ENCODE measurements at regions not wholly inside any gene's neighbourhood (a gene's known extent, or its start where the extent isn't known, plus 50 kb on each side); places are given as distances from the start of the nearest gene placed in this dataset.
"Not testable (repeated sequence)": the region's sequence is repeated elsewhere in the genome, so short reads cannot be mapped to it uniquely, and the experiment has no call there.

GRCh38 chr16:13839577-13839976 is 80.4 kb upstream of the ERCC4 start:
- TF ChIP-seq POLR2A (IDR thresholded peaks at IDR 0.05) = no peak
- TF ChIP-seq, protein P1, sequence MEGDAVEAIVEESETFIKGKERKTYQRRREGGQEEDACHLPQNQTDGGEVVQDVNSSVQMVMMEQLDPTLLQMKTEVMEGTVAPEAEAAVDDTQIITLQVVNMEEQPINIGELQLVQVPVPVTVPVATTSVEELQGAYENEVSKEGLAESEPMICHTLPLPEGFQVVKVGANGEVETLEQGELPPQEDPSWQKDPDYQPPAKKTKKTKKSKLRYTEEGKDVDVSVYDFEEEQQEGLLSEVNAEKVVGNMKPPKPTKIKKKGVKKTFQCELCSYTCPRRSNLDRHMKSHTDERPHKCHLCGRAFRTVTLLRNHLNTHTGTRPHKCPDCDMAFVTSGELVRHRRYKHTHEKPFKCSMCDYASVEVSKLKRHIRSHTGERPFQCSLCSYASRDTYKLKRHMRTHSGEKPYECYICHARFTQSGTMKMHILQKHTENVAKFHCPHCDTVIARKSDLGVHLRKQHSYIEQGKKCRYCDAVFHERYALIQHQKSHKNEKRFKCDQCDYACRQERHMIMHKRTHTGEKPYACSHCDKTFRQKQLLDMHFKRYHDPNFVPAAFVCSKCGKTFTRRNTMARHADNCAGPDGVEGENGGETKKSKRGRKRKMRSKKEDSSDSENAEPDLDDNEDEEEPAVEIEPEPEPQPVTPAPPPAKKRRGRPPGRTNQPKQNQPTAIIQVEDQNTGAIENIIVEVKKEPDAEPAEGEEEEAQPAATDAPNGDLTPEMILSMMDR (IDR thresholded peaks at IDR 0.05) = no peak
- Histone ChIP-seq H3K27ac (no peak overlapping the region), H3K4me3 (no peak overlapping the region), H3K36me3 (no peaks in the 10 kb centered on the region), H3K4me1 (no peaks in the 10 kb centered on the region), H3K27me3 (no peaks in the 10 kb centered on the region), H3K9me3 (no peaks in the 10 kb centered on the region)
- intact Hi-C loops (cut with DNase I; ENCODE audit: low total_unique reads) = no loop called here
- DNase-seq = no peak

- Histone ChIP-seq H3K27ac (no peak overlapping the region), H3K4me3 (no peak overlapping the region), H3K36me3 (no peaks in the 10 kb centered on the region), H3K9me3 (no peaks in the 10 kb centered on the region), H3K27me3 (no peaks in the 10 kb centered on the region), H3K4me1 (no peaks in the 10 kb centered on the region)
- no peak for DNase-seq
- TF ChIP-seq POLR2A (IDR thresholded peaks at IDR 0.05) = no peak
- TF ChIP-seq, protein P1 (IDR thresholded peaks at IDR 0.05) = no peak
- intact Hi-C loops (cut with DNase I; ENCODE audit: low total_unique reads) = no loop called here
Observed at GRCh38 chr16:13845232-13845631, 74.7 kb upstream of the ERCC4 start.

DNA sequence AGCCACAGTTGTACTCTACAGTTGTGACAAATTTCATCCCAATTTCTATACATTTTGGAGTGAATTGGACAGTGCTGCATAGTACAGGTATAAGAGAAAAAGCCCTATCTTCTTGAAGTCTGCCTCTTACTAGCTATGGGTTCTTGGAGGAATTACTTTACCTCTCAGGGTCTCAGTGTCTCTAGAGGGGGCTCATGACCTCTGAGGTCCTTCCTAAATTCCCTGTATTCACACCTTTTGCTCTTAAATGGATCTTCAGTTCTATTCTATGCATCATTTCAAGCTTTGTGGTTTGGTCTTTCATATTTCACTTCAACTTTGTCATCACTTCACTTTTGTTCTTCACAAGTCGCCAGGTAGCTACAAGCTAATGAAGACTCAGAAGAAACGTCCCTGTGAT is 71.2 kb upstream of the ERCC4 start:
- no peak for DNase-seq
- H3K27me3 ChIP-seq = no peaks in the 10 kb centered on the region
- H3K4me3 ChIP-seq = no peak overlapping the region
- H3K27ac ChIP-seq = no peak overlapping the region
- no peaks in the 10 kb centered on the region for H3K36me3 ChIP-seq
- intact Hi-C loops (cut with DNase I; ENCODE audit: low total_unique reads) = no loop called here
- no peaks in the 10 kb centered on the region for H3K9me3 ChIP-seq
- TF ChIP-seq, protein P1 (IDR thresholded peaks at IDR 0.05) = no peak
- TF ChIP-seq POLR2A (IDR thresholded peaks at IDR 0.05) = no peak
- H3K4me1 ChIP-seq = no peaks in the 10 kb centered on the region

- H3K9me3 ChIP-seq; H3K4me3 ChIP-seq; H3K27ac ChIP-seq; H3K27me3 ChIP-seq; DNase-seq; intact Hi-C loops (cut with DNase I; ENCODE audit: low total_unique reads); H3K4me1 ChIP-seq; H3K36me3 ChIP-seq: not testable (repeated sequence)
Observed at GRCh38 chr16:13850173-13850572, 69.8 kb upstream of the ERCC4 start.

DNA sequence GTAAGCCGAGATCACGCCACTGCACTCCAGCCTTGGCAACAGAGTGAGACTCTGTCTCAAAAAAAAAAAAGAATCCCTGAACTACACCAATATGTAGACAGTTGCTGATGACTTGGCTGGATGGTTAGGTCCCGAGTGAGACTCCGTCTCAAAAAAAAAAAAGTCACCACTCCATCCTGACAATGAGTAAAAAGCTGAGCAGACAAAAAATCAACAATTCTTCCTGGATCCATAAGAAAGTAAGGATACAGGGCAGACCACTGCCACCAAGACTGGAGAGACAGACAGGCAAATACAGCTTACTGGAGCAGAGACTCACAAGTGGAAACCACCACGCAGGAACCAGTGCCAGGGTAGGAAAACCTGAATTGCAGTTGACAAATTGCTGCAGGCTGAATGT is 67.1 kb upstream of the ERCC4 start:
- no peaks in the 10 kb centered on the region for H3K27me3 ChIP-seq
- H3K4me1 ChIP-seq = no peaks in the 10 kb centered on the region
- H3K27ac ChIP-seq = no peak overlapping the region
- DNase-seq = no peak
- TF ChIP-seq POLR2A (IDR thresholded peaks at IDR 0.05) = no peak
- TF ChIP-seq, protein P1 (IDR thresholded peaks at IDR 0.05) = no peak
- intact Hi-C loops (cut with DNase I; ENCODE audit: low total_unique reads) = no loop called here
- no peaks in the 10 kb centered on the region for H3K36me3 ChIP-seq
- H3K9me3 ChIP-seq = no peaks in the 10 kb centered on the region
- H3K4me3 ChIP-seq = no peak overlapping the region

GRCh38 chr16:13856398-13856797 is 63.6 kb upstream of the ERCC4 start:
- intact Hi-C loops (cut with DNase I; ENCODE audit: low total_unique reads) = no loop called here
- Histone ChIP-seq H3K9me3 (no peaks in the 10 kb centered on the region), H3K4me3 (no peak overlapping the region), H3K27me3 (no peaks in the 10 kb centered on the region), H3K4me1 (no peaks in the 10 kb centered on the region), H3K27ac (no peak overlapping the region), H3K36me3 (no peaks in the 10 kb centered on the region)
- TF ChIP-seq POLR2A (IDR thresholded peaks at IDR 0.05) = no peak
- TF ChIP-seq, protein P1 (IDR thresholded peaks at IDR 0.05) = no peak
- DNase-seq = no peak
